Activated CD4-positive, alpha-beta T cell treated with anti-CD3 and anti-CD28 coated beads, Interleukin-2, Interleukin-4, amounts not matched to agents 100 ng/mL and 50 ng/mL, durations not matched to agents 16 hours and 8 hours (primary cell): ENCODE measurements at regions not wholly inside any gene's neighbourhood (a gene's known extent, or its start where the extent isn't known, plus 50 kb on each side); places are given as distances from the start of the nearest gene placed in this dataset.

Experiments used
- DNase-seq: peaks from one replicate; pipeline ENCODE4 v3.0.0-alpha.2; 2020; ENCODE audit warnings: low spot score

DNA sequence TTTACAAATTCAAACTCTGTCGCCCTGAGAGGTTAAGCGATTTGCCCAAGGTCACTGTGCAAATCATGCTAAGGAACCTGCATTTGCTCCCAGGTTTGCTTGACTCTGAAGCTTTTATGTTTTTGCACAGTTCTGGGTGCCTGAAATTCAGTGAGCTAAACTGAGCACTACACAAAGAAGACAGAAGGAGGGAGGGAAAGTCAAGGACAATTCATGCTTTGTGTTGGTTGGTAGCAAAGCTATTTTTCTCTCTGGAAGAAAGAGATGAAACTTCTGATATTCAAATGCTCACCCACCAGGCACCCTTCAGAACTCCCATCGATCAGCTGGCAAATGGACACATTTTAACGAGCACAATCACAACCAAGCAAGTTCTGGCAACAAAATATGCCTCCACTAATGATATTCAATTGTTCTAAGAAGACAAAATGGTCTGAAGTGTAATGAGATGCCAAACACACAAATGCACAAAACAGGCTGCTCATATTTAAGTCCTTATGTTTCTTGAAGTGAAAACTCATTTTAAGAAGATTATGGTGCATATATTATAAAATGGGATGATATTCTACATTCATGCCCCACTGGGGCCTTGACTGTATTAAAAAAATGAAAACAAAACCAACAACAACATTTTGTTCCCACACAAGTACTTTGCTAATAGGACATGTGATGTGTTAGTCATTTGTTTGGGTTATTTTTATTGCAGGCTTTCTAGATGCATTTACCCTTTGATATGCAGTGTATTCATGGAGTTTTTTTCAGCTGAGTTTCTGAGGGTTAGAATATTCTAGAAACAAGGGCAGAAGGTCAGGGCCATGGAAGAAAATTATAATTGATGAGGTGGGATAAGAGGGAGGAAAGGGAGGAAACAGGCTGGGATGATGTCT is 445.6 kb upstream of the CELF4 start:
- no peak for DNase-seq

DNA sequence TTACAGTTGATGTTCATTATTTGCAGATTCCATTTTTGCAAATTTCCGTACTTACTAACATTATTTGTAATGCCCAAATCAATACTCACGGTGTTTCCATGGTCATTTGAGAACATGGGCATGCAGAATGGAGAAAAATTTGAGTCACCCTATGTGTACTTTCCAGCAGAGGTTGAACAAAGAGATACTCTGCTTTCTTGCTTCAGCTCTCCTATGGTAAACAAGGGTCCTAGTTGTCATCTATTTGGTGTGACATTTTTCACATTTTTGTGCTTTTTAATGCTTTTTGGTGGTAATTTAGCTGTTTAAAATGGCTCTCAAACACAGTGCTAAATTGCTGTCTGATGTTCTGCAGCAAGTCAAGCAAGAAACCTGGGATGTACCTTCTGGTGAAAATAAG is 444.4 kb upstream of the CELF4 start:
- no peak for DNase-seq

- no peak for DNase-seq
These were observed 443.7 kb upstream of the CELF4 start for GRCh38 chr18:38009320-38009719.

GRCh38 chr18:38007676-38008330 is 442.2 kb upstream of the CELF4 start:
- DNase-seq = no peak

- no peak for DNase-seq
These were observed 441.4 kb upstream of the CELF4 start for GRCh38 chr18:38007026-38007425.

GRCh38 chr18:38006541-38006940 is 440.9 kb upstream of the CELF4 start:
- DNase-seq = no peak

DNA sequence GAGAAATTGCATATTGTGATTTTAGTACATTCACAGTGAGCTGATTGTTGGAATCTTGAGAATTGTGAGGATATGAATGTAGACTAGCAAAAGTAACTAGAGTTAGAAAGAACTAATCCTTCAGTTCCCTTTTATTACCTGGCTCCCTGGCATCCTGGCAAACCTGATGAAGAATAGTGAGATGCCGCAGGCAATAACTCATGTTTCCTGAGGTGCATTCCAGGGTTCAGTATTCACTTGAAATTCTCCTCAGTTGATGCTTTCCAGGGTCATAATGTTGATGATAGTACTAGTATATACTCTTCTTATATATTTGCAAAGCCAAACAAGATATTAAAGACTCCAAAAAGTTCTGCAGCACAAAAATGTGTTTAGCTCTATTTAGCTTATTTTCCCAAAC is 432.1 kb upstream of the CELF4 start:
- no peak for DNase-seq

DNA sequence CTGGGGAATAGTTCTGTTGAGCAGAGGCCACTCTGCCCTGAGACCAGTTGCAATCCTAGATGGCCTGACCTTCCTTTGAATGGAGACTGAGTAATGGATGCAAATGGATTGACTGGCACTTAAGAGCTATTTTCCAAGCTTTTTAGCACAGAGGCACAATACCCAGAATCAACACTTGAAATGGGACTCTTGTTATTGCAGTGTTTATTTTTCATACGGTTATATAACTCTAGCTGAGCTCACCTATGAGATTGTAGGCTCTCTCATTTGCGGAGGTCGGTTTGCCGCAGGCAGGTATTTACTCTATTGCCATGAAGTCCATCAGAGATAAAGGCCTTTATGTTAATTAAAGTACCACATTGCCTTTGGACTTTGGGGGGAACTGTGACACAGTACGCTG is 422.3 kb upstream of the CELF4 start:
- DNase-seq = no peak

DNA sequence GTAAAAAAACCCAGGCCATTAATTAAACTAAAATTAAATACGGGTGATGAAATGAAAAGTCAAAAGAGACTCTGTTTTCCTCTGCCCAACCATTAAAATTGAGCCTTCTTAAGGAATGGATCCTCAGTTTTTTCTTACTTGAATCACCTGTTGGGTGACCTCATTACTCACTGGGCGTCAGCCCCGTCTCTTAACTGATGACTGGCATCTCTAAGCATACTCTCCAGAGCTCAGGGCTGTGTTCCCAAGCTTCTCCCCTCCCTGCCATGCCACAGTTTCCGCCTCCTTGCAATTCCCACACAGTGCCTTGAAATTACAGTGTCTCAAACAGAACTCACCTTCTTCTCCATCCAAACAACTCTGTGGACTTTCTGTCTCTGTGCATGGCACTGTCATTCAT is 421.1 kb upstream of the CELF4 start:
- no peak for DNase-seq

DNA sequence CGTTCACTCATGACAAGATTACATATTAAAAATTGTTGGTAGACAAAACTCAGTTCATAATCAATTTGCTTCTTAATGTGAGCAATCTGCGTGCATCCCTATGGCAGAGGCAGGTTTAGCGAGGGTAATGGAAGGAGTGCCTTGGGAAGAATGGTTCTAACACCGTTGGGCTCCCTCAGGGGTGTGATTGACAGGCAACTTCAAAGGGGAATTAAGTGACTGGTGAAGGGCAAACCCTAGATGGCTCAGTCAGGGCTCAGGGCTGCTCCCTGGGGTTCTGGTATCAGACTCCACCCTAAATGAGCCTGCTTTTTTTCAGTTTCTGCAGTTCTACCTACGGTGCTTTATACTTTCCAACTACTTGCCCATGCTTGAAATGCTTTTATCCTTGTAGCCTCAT is 419.5 kb upstream of the CELF4 start:
- DNase-seq = no peak

DNA sequence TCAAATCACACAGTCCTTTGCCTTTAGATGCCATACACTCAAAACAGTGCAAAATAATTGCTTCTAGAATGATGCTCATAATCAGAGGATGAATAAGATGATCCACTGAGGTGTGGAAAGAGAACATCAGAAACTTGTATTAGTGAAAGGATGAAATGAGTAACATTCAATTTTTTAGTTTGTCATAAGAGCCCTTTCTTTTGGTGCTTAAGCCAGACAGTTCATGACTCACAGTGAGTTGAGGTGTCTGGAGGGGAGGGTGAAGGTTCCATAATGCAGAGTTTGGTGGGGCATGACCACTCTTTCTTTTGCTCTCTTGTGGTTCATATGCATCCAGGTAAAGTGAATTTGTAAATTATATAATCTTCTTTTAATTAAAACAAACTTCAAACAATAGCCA is 415.0 kb upstream of the CELF4 start:
- no peak for DNase-seq

GRCh38 chr18:37975446-37975845 is 409.8 kb upstream of the CELF4 start:
- DNase-seq = no peak

DNA sequence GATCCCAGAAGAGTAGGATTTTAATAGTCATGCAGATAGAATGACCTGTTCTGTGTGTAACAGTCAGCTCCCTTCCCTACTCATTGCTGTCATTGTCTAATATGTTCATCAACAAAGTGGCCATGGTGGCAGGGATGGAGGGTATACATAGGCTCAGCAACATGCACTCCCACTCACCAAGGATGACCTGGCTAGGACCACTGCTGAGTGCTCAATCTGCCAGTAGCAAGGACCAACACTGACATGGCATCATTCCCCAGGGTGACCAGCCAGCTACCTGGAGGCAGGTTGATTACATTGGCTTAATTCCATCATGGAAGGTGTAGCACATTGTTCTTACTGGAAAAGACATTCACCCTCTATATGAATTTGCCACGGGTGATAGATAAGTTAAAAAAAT is 401.7 kb upstream of the CELF4 start:
- no peak for DNase-seq

DNA sequence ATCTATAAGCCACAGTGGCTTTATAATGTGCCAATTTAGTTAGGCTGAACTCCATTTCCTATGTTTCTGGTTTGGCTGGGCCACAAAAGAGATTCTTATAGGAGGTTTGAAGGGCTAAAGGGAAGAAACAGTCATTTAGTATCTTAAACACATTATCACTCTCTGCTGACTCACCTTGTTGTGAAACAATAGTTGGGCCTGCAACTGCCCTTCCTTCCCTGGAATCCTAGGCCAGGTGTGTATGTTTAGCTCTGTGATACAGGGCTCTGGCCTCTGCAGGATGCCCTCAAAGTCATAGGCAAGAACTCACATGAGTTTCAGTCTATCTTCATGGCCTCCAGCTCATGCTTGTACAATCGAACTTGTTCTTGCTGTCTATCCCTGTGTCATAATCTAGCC is 400.0 kb upstream of the CELF4 start:
- DNase-seq = no peak

DNA sequence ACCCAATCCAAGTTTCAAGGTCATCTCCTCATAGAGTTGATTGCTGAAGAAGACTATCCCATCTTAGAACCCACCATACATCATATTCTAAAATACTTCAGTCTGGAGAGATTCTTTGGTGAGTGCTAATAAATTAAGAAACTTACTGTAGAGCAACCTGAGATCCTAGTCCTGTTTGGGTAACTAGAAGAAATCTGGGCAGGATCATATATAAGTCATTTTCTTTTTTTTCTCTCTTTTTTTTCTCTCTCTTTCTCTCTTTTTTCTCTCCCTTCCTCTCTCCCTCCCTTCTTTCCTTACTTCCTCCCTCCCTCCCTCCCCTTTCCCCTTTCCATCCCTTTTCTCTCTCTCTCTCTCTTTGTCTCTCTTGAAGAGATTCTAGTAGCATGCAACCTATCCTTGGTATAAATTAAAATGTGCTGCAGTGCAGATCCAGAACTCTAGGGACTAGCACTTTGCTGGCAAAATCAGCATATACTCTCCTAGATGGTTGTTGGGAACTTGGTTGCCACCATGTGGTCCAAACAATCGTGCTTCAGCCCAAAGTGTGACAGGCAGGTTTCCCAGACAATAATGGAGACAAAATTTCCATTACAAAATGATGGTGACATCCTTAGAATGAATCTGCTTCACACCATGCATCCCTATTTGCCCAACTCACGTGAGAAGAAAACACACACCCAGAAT is 399.4 kb upstream of the CELF4 start:
- DNase-seq = no peak

DNA sequence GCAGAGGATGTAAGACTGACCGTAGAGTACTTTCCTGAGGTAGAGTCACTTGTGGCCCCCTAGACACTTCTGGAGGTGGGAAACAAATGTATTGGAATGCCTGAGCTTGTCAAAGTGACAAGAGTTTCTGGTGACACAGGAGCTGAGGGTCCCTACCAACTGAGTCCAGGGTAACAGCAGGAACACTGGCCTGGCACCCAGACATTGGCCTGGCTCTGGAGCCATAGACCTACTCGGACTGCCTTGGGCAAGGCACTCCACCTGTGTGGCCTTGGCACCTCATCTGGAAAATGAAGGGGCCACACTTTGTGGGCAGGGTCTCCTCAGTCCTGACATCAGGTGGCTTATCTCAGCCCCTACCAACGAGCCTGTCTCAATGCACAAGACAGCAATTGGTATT is 398.2 kb upstream of the CELF4 start:
- no peak for DNase-seq

- DNase-seq = no peak
These were observed 396.8 kb upstream of the CELF4 start for GRCh38 chr18:37962316-37962966.

- DNase-seq = no peak
These were observed 392.9 kb upstream of the CELF4 start for GRCh38 chr18:37958499-37958898.

- DNase-seq = no peak
These were observed 391.3 kb upstream of the CELF4 start for GRCh38 chr18:37956902-37957301.

GRCh38 chr18:37956020-37956419 is 390.4 kb upstream of the CELF4 start:
- DNase-seq = no peak

DNA sequence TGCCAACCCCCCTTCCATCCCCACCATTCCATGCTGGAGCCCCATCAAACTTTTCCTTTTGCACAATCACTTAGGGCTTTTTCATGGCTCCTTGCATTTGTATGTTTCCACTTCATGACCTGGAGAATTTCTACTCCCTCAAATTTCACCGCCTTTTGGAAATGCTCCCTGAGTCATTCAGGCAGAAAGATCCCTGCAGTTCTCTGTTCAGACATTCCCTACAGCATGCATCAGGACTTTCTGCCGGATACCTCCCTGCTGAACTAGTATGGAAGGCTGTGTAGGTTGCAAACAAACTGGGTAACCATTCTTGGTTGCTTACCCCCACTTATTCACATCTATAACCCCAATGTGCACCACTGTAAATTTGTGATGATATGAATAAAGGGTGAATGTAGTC is 389.6 kb upstream of the CELF4 start:
- no peak for DNase-seq

- no peak for DNase-seq
These were observed 388.3 kb upstream of the CELF4 start for GRCh38 chr18:37953876-37954275.

GRCh38 chr18:37948471-37948870 is 382.9 kb upstream of the CELF4 start:
- no peak for DNase-seq
